Activated T-helper 1 cell treated with anti-CD3 and anti-CD28 coated beads, Interleukin-12 subunit alpha, Interleukin-12 subunit beta, Interleukin-2, Interleukin-4 antibody, amounts not matched to agents 30 ng/mL and 10 ng/mL and 1 ng/mL, durations not matched to agents 14 hours and 24 hours and 36 hours (primary cell): ENCODE measurements at regions not wholly inside any gene's neighbourhood (a gene's known extent, or its start where the extent isn't known, plus 50 kb on each side); places are given as distances from the start of the nearest gene placed in this dataset.
"Not testable (repeated sequence)": the region's sequence is repeated elsewhere in the genome, so short reads cannot be mapped to it uniquely, and the experiment has no call there.

Experiments used
- DNase-seq: peaks from one replicate; pipeline ENCODE4 v3.0.0; 2021; ENCODE audit warnings: low spot score
- H3K27ac Mint-ChIP-seq: one replicate; pipeline ENCODE4 v1.8.0; 2021; ENCODE audit warnings: mild to moderate bottlenecking, mixed read lengths
- H3K27me3 Mint-ChIP-seq: one replicate; pipeline ENCODE4 v1.8.0; 2022; ENCODE audit warnings: mild to moderate bottlenecking, moderate library complexity, mixed read lengths; ENCODE audit not compliant: insufficient read depth
- H3K36me3 Mint-ChIP-seq: one replicate; pipeline ENCODE4 v1.8.0; 2021; ENCODE audit warnings: low read depth, mixed read lengths
- H3K4me1 Mint-ChIP-seq: one replicate; pipeline ENCODE4 v1.8.0; 2021; ENCODE audit warnings: low read depth, mixed read lengths
- H3K4me3 Mint-ChIP-seq: one replicate; pipeline ENCODE4 v1.8.0; 2021; ENCODE audit warnings: mild to moderate bottlenecking, moderate library complexity, mixed read lengths
- H3K9me3 Mint-ChIP-seq: one replicate; pipeline ENCODE4 v1.8.0; 2021; ENCODE audit warnings: mixed read lengths
- intact Hi-C: fragments of 100-400 bp; cut with micrococcal nuclease; formaldehyde crosslinking; loops from one replicate; pipeline ENCODE4 v1.15.1; 2024

GRCh38 chr6:11486959-11487358, 50.6 kb upstream of the TMEM170B start:
- intact Hi-C loops: no loop called here
- Mint-ChIP-seq H3K27me3 (peaks cover 3% of the 10 kb centered on the region), H3K27ac (no peak overlapping the region), H3K4me3 (no peak overlapping the region), H3K36me3 (peaks cover 4% of the 10 kb centered on the region), H3K9me3 (no peaks in the 10 kb centered on the region), H3K4me1 (no peaks in the 10 kb centered on the region)
- DNase-seq: no peak

DNA sequence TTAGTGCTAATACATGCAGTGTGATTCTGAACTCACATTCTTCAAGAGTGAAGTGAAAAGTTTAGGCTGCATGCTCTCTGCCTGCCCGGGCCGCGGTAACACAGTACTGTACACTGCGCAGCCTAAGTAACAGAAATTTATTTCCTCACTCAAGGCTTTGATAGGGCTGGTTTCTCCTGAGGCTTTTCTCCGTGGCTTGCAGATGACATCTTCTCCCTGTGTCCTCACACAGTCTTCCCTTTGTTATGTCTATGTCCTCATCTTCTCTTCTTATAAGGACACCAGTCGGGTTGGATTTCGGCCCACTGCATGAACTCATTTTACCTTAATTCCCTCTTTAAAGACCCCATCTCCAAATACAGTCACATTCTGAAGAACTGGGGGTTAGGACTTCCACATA, 51.1 kb upstream of the TMEM170B start:
- peaks cover 3% of the 10 kb centered on the region for H3K27me3 Mint-ChIP-seq
- peaks cover 4% of the 10 kb centered on the region for H3K36me3 Mint-ChIP-seq
- intact Hi-C loops: no loop called here
- no peak overlapping the region for H3K27ac Mint-ChIP-seq
- H3K9me3 Mint-ChIP-seq: no peaks in the 10 kb centered on the region
- no peak overlapping the region for H3K4me3 Mint-ChIP-seq
- H3K4me1 Mint-ChIP-seq: no peaks in the 10 kb centered on the region
- DNase-seq: no peak

DNA sequence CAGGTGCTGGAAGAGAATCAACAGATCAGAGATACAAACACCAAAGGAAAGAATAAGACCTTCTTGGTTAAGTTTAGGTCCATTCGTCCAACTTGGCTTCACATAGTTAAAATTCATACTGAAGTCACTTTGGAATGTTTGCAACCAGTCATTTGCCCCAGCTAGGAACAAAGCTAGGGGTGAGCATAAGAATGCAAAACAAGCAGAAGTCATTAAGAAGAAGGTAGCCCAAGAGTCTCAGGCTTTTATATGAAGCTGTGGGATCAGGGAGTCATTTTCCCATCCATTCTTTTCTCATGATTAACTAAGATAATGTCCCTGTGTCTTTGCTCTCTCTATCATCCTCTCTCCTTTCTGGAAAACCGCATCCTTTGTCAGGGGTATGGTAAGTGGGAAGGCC, 51.5 kb upstream of the TMEM170B start:
- intact Hi-C loops: no loop called here
- Mint-ChIP-seq H3K27me3 (peaks cover 3% of the 10 kb centered on the region), H3K9me3 (no peaks in the 10 kb centered on the region), H3K4me3 (no peak overlapping the region), H3K4me1 (no peaks in the 10 kb centered on the region), H3K27ac (no peak overlapping the region), H3K36me3 (peaks cover 4% of the 10 kb centered on the region)
- DNase-seq: no peak

GRCh38 chr6:11485271-11485670, 52.3 kb upstream of the TMEM170B start:
- no peak overlapping the region for H3K27ac Mint-ChIP-seq
- no peaks in the 10 kb centered on the region for H3K9me3 Mint-ChIP-seq
- intact Hi-C loops: no loop called here
- no peaks in the 10 kb centered on the region for H3K4me1 Mint-ChIP-seq
- H3K27me3 Mint-ChIP-seq: peaks cover 3% of the 10 kb centered on the region
- H3K4me3 Mint-ChIP-seq: no peak overlapping the region
- no peak for DNase-seq
- peaks cover 4% of the 10 kb centered on the region for H3K36me3 Mint-ChIP-seq

- no peak overlapping the region for H3K27ac Mint-ChIP-seq
- H3K4me1 Mint-ChIP-seq: no peaks in the 10 kb centered on the region
- H3K36me3 Mint-ChIP-seq: peaks cover 4% of the 10 kb centered on the region
- peaks cover 3% of the 10 kb centered on the region for H3K27me3 Mint-ChIP-seq
- no peak overlapping the region for H3K4me3 Mint-ChIP-seq
- DNase-seq: no peak
- no peaks in the 10 kb centered on the region for H3K9me3 Mint-ChIP-seq
- intact Hi-C loops: no loop called here
These were observed 53.1 kb upstream of the TMEM170B start for GRCh38 chr6:11484441-11484840.

DNA sequence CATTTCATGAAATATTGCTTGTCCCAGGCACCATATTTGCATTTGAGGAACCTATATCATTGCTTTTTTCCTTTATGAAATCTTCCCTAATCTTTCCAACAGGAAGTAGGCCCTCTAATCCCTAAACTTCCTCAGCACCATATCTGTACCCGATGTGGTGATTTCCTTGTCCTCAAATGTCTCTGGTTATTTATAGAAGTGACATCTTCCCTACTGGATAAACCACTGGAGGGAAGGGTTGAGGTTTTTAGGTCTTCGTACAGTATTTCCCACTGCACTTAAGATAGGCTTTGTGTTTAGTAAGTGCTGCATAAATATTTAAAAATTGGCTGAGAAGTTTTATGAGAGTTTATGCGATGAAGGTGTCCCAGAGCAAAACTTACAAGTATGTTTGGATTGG, 54.9 kb upstream of the TMEM170B start:
- no peak overlapping the region for H3K27ac Mint-ChIP-seq
- H3K9me3 Mint-ChIP-seq: no peaks in the 10 kb centered on the region
- H3K36me3 Mint-ChIP-seq: peaks cover 4% of the 10 kb centered on the region

DNA sequence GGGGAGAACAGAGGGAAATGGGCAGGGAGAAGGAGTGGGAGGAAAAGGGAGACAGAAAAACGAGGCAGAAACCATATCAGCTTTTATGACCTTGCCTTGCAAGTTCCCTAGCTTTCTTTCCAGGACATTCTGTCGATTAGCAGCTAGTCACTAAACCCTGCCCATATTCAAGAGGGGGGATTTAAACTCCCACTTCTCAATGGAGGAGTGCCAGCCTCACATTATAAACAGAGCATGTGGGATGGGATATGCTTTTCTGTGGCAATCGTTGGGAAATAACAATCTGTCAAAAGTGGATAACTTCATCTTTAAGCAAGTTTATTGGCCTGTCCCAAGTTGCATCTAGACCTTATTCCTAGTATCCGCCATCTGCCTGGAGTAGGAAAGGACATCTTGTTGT, 57.0 kb upstream of the TMEM170B start:
- peaks cover 4% of the 10 kb centered on the region for H3K36me3 Mint-ChIP-seq
- H3K27ac Mint-ChIP-seq: no peak overlapping the region
- intact Hi-C loops: no loop called here
- no peaks in the 10 kb centered on the region for H3K27me3 Mint-ChIP-seq
- H3K4me1 Mint-ChIP-seq: no peaks in the 10 kb centered on the region
- no peak for DNase-seq
- no peak overlapping the region for H3K4me3 Mint-ChIP-seq
- H3K9me3 Mint-ChIP-seq: no peaks in the 10 kb centered on the region

More for the DNA sequence above, 54.9 kb upstream of the TMEM170B start:
- H3K4me3 Mint-ChIP-seq: no peak overlapping the region
- no peaks in the 10 kb centered on the region for H3K4me1 Mint-ChIP-seq
- DNase-seq: no peak
- intact Hi-C loops: no loop called here
- peaks cover under 1% of the 10 kb centered on the region for H3K27me3 Mint-ChIP-seq

- Mint-ChIP-seq H3K27me3 (no peaks in the 10 kb centered on the region), H3K4me3 (no peak overlapping the region), H3K4me1 (no peaks in the 10 kb centered on the region), H3K36me3 (peaks cover 2% of the 10 kb centered on the region), H3K27ac (no peak overlapping the region), H3K9me3 (no peaks in the 10 kb centered on the region)
- DNase-seq: no peak
- intact Hi-C loops: no loop called here
These were observed 58.3 kb upstream of the TMEM170B start for GRCh38 chr6:11479296-11479695.

GRCh38 chr6:11478586-11478985, 59.0 kb upstream of the TMEM170B start:
- intact Hi-C loops: no loop called here
- no peak for DNase-seq
- H3K27me3 Mint-ChIP-seq: peaks cover 3% of the 10 kb centered on the region
- H3K27ac Mint-ChIP-seq: no peak overlapping the region
- H3K36me3 Mint-ChIP-seq: peaks cover 2% of the 10 kb centered on the region
- no peaks in the 10 kb centered on the region for H3K4me1 Mint-ChIP-seq
- no peaks in the 10 kb centered on the region for H3K9me3 Mint-ChIP-seq
- H3K4me3 Mint-ChIP-seq: no peak overlapping the region

- H3K4me1 Mint-ChIP-seq: no peaks in the 10 kb centered on the region
- H3K27me3 Mint-ChIP-seq: peaks cover 6% of the 10 kb centered on the region
- no peak overlapping the region for H3K27ac Mint-ChIP-seq
- no peak overlapping the region for H3K4me3 Mint-ChIP-seq
- intact Hi-C loops: no loop called here
- DNase-seq: no peak
- no peaks in the 10 kb centered on the region for H3K9me3 Mint-ChIP-seq
- H3K36me3 Mint-ChIP-seq: no peaks in the 10 kb centered on the region
These were observed 62.5 kb upstream of the TMEM170B start for GRCh38 chr6:11475016-11475415.

DNA sequence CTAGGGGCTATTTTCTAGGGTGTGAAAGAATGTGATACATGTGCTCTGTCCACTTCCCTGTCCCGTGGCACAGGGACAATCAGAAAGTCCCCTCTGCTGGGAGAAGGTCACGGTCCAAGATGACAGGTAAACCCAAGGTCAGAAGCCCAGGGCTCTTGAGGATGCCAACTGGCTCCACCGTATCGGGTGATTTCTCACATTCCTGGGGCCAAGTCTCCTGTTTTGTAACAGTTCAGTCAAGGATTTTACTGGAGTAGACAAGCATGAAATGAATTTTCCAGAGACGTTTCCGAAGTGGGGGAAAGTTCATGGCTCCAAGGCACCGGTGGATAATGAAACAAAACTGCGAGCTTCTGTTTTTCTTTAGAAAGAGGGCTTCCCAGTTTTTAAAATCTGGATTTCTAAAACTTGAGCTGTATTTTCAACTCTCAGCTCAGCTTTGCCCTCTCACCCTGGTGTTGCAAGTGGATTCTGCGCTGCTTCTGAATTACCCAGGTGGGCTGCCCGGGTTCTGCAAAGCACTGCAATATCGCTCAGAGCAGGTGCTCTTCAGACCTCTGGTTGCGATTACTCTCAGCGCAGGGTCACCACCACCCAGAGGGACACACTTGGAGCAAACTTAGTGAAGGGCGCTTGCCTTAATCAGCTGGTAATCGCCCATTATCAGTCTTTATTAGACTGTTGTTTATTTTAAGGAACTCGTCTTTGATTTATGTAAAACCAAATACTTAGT, 64.4 kb upstream of the TMEM170B start:
- H3K9me3 Mint-ChIP-seq: no peaks in the 10 kb centered on the region
- DNase-seq: no peak
- no peaks in the 10 kb centered on the region for H3K4me1 Mint-ChIP-seq
- peaks cover 6% of the 10 kb centered on the region for H3K27me3 Mint-ChIP-seq
- H3K36me3 Mint-ChIP-seq: no peaks in the 10 kb centered on the region
- H3K27ac Mint-ChIP-seq: no peak overlapping the region
- H3K4me3 Mint-ChIP-seq: no peak overlapping the region
- intact Hi-C loops: no loop called here

- no peaks in the 10 kb centered on the region for H3K4me1 Mint-ChIP-seq
- peaks cover 6% of the 10 kb centered on the region for H3K27me3 Mint-ChIP-seq
- no peak overlapping the region for H3K4me3 Mint-ChIP-seq
- no peaks in the 10 kb centered on the region for H3K36me3 Mint-ChIP-seq
- H3K27ac Mint-ChIP-seq: no peak overlapping the region
- DNase-seq: no peak
- no peaks in the 10 kb centered on the region for H3K9me3 Mint-ChIP-seq
- intact Hi-C loops: no loop called here
These were observed 66.3 kb upstream of the TMEM170B start for GRCh38 chr6:11471261-11471660.

GRCh38 chr6:11469684-11470083, 67.9 kb upstream of the TMEM170B start:
- peaks cover 6% of the 10 kb centered on the region for H3K27me3 Mint-ChIP-seq

GRCh38 chr6:11468271-11468670, 69.3 kb upstream of the TMEM170B start:
- H3K36me3 Mint-ChIP-seq, intact Hi-C loops, H3K9me3 Mint-ChIP-seq, H3K27me3 Mint-ChIP-seq, H3K4me1 Mint-ChIP-seq, H3K27ac Mint-ChIP-seq, H3K4me3 Mint-ChIP-seq, DNase-seq: not testable (repeated sequence)

More at GRCh38 chr6:11469684-11470083, 67.9 kb upstream of the TMEM170B start:
- Mint-ChIP-seq H3K27ac (no peak overlapping the region), H3K4me1 (no peaks in the 10 kb centered on the region), H3K4me3 (no peak overlapping the region), H3K9me3 (no peaks in the 10 kb centered on the region), H3K36me3 (no peaks in the 10 kb centered on the region)
- DNase-seq: no peak
- intact Hi-C loops: no loop called here
